Testis (tissue), 2 donors: ENCODE measurements at regions not wholly inside any gene's neighbourhood (a gene's known extent, or its start where the extent isn't known, plus 50 kb on each side); places are given as distances from the start of the nearest gene placed in this dataset.

Experiments
- CTCF ChIP-seq, 3 experiments: fragments of 450-650 bp in 2 of 3; fragments of 200-600 bp in 1 of 3; sonication (generic) in 1 of 3; IDR thresholded peaks; one replicate each; pipeline ENCODE4 v1.5.1; 2016 to 2019; ENCODE audit warnings: antibody characterized with exemption in 3 of 3, mild to moderate bottlenecking in 2 of 3, moderate library complexity in 1 of 3
- POLR2A ChIP-seq: fragments of 450-650 bp; IDR thresholded peaks from one replicate; pipeline ENCODE4 v1.6.1; 2017; ENCODE audit warnings: antibody characterized with exemption, mild to moderate bottlenecking, moderate library complexity

GRCh38 chr4:15260758-15261157 is 167.1 kb upstream of the C1QTNF7 start:
- no peak for TF ChIP-seq CTCF (IDR thresholded peaks at IDR 0.05)
- no peak for TF ChIP-seq POLR2A
